ENCODE measurements at regions not wholly inside any gene's neighbourhood (a gene's known extent, or its start where the extent isn't known, plus 50 kb on each side); places are given as distances from the start of the nearest gene placed in this dataset.

GRCh38 chr15:31843426-31844055 lies 186.8 kb upstream of the CHRNA7 start:
- TF ChIP-seq POLR2A (IDR thresholded peaks at IDR 0.05) (no peak), CTCF (IDR thresholded peaks at IDR 0.05) (no peak), POLR2AphosphoS5 (IDR thresholded peaks at IDR 0.05) (no peak)

Measured in prostate gland (tissue), 2 donors.